UCSD-AML1 (cell line): ENCODE measurements at regions not wholly inside any gene's neighbourhood (a gene's known extent, or its start where the extent isn't known, plus 50 kb on each side); places are given as distances from the start of the nearest gene placed in this dataset.

Source experiments
- DNase-seq: peaks from one replicate; lab custom pipeline; 2025; ENCODE audit not compliant: unreplicated experiment; lab: John Stamatoyannopoulos, UW

DNA sequence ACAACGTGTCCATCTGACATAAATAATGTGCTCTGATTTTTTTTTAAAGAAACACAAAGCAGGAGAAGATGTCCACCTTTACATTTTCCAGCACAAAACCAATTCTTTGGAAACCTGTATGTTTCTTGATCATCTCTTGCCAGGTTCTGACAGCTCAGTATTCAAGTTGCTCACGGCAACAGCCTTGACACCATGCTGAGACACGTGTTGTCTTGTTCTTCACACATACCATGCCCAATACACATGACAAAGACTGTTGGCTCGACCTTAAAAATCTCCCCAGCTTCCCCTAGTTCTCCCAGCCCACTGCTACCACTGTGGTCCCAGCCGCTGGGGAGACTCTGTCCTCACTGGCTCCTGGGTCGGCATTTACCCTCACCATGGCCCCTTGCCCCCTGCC, 518.9 kb downstream of the PREX1 start:
- DNase-seq = no peak

- no peak for DNase-seq
These were observed 519.5 kb downstream of the PREX1 start for GRCh38 chr20:48308232-48308781.

GRCh38 chr20:48307277-48307676, 520.5 kb downstream of the PREX1 start:
- DNase-seq = no peak

GRCh38 chr20:48302844-48303542, 517.7 kb upstream of the SULF2 start:
- no peak for DNase-seq

GRCh38 chr20:48302149-48302548, 516.9 kb upstream of the SULF2 start:
- DNase-seq = no peak

GRCh38 chr20:48301189-48301588, 515.9 kb upstream of the SULF2 start:
- no peak for DNase-seq

DNA sequence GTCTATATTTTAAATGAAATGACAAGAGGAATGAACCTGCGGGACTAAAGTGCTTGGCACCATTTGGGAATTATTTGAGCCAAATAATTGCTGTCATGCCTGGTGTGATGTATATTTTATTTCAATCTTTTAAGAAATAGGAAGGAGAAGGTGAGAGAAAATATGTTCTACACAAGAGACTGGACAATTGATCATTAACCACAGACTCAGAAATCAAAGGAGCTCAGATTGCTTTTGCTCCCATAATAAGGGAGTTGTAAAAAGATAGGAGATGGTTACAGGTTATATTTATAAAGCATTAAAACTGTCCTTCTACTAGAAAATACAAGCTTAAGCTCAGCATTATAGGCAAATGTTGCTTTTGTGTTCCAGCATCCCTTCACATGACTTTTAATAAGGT, 515.2 kb upstream of the SULF2 start:
- DNase-seq = no peak

DNA sequence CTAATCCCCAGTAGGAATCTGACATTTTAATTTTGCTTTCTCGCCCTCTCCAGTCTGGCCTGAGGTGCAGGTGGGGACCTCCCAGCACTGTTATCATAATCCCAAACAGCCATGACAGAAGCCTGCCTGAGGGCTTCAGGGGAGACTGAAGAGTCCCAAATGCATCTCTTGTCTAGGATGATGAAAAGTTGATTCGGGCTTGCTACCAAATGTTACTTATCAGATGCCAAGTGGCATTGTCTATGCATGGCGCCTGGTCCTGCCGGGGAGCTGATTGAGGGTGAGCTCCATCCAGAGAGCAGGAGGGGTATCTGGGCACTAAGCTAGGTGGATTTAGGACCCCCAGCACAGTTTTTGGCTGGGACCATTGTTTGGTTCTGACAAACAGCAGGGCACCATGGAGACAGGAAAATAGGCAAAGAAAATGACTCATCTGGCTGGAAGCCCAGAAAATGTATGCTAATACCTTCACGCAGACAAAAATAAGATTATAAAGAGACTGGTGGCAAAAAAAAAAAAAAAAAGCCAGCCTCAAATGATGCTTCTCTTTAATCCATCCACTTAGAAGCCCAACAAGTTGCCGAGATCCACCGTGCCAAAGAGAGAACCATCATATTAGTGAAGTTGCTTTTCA, 513.7 kb upstream of the SULF2 start:
- DNase-seq = no peak

DNA sequence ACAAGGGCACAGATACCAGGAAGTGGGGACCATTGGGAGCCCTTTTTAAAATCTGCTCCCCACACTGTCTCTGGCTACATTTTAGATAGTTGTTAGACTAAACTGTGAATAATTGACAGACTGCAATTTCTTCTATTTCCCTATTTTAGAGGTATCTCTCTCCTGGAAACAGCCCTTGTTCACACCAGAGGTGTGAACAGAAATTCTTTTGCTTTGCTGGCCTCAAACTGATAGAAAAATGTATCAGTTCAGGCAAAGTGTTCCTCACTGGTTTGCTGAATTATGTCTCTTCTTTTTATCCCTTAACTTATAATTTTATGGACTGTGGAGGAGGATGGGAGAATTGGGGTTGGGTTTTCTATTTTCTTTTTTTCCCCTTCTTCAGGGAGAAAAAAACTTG, 513.2 kb upstream of the SULF2 start:
- DNase-seq = no peak

DNA sequence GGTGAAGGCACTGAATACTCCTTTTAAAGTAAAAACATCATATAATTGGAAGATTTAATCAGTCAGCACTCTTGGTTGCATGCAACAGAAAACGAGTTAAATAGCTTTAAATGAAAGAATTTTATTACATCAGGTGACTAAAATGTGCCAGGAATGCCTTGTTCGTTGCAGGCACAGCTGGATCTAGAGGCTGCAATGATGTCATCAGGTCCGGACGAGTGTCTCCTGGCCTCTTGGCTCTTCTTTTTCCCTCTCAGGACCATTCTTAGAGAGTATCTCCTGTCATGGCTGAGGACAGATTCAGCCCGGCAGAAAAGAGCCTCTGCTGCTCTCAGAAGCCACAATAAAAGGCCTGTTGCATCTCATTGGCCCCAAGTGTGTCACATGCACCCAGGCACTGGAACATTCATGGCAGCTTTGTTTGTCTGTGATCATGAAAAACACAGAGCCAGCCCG, 510.7 kb upstream of the SULF2 start:
- no peak for DNase-seq

DNA sequence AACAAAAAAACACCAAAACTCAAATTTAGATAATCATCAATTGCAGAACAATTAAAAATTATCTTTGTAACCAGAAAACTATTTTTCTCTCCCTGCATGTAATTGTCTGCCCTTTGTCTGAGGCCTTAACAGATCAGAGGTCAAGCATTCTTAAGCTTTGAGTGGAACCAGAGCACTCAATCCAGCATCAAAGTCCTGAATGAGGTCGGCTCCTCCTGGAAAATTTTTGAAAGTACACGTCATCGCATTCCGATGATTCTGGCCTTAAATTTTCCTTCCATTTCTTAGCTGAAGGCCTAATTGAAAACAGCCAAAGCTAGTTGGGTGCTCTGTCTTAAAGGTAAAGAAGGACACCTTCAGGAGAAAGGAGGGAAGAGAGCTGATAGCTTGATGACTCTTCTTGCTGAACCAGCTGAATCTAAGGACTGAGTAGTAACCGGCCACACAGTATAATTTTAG, 510.2 kb upstream of the SULF2 start:
- DNase-seq = no peak

GRCh38 chr20:48294942-48295341, 509.7 kb upstream of the SULF2 start:
- DNase-seq = no peak

- no peak for DNase-seq
These were observed 508.9 kb upstream of the SULF2 start for GRCh38 chr20:48294196-48294595.

DNA sequence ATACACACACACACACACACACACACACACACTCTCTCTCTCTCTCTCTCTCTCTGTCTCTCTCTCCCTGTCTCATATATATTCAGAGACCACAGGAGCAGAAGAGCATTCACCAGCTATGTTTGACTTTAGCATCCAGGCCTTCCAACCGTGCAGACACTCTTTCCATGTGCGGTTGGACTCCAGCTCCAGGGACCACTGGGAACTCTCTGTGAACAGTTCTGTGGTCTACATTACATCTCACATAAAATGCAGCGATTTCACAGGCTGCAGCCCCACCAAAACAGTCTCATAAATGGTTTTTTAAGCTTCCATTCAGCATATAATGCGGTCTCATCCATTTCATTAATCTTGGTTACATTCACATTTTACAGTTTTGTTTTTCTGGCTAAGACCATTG, 508.4 kb upstream of the SULF2 start:
- no peak for DNase-seq

- no peak for DNase-seq
These were observed 507.5 kb upstream of the SULF2 start for GRCh38 chr20:48292806-48293205.

GRCh38 chr20:48291896-48292295, 506.6 kb upstream of the SULF2 start:
- DNase-seq = no peak

DNA sequence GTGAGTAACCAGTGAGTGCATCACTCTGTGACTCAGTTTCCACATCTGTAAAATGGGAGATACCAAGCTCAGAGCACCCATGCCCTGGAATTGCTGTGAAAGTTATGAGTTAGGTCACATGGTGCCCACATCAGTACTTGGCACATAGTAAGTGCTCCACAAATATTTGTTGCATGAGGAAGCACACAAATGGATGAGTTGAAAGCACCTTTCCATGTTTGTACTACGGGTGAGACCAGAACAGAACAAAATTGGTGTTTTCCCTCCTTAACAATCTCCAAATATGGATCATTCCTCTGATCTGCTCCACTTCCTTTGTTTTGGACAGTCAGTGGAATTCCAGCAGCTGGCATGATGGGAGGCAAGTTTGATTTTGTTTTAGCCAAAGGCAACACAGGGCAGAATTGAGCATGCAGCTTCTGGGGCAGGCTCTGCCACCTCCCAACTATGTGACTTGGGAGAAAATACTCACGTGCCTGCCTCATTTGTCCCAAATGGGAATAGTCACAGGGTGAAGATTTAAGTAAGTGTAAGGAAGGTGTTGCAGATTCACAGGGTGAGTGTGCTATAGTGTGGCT, 503.7 kb upstream of the SULF2 start:
- DNase-seq = no peak

GRCh38 chr20:48287552-48288170, 502.4 kb upstream of the SULF2 start:
- no peak for DNase-seq

DNA sequence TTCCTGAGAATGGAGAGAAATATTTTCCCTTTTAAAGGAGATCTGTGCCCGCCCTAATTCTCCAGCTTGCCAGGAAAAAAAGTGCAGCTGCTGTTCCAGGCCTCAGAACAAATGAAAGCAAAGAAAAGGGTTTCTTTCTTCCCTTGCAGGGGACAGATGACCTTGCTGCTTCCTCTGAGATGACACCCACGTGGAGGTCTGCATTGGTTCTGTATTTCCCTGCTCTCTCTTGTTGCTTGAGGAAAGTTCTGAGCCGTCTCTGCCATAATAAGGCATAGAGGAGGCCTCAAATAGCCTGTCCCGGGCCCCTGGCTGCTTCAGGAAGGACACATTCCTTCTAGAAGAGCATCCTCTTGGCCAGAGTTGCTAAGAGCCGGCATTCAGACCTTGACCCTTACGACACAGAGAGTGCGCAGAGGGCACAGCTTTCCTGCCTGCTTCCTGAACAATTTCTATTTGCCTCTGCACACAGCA, 501.8 kb upstream of the SULF2 start:
- no peak for DNase-seq

DNA sequence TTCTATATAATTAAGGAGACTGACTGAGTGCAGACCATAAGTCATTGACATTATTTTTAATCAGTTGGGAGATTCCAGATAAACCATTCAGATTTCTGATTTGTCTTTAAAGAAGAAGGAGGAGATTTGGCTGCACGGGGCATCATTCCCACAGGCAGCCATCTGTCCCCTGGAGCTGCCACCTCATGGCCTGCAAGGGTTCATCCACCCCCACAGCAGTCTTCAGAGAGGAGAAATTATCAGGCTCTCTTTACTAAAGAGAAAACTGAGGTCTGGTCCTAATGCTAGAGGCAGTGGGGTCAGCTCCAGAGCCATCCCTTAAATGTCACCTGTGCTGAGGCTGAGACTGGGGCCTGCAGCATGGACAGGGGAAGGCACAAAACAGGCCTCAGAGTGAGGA, 501.3 kb upstream of the SULF2 start:
- DNase-seq = no peak

- no peak for DNase-seq
These were observed 500.4 kb upstream of the SULF2 start for GRCh38 chr20:48285656-48286055.

- no peak for DNase-seq
These were observed 499.6 kb upstream of the SULF2 start for GRCh38 chr20:48284837-48285236.
